HG02981 (cell line): ENCODE measurements at regions not wholly inside any gene's neighbourhood (a gene's known extent, or its start where the extent isn't known, plus 50 kb on each side); places are given as distances from the start of the nearest gene placed in this dataset.

ENCODE experiments used
- ATAC-seq: cut with Tn5 transposase; IDR thresholded peaks from one replicate; pipeline ENCODE4 v1.9.1; 2021; ENCODE audit warnings: mild to moderate bottlenecking, moderate library complexity; ENCODE audit not compliant: unreplicated experiment

DNA sequence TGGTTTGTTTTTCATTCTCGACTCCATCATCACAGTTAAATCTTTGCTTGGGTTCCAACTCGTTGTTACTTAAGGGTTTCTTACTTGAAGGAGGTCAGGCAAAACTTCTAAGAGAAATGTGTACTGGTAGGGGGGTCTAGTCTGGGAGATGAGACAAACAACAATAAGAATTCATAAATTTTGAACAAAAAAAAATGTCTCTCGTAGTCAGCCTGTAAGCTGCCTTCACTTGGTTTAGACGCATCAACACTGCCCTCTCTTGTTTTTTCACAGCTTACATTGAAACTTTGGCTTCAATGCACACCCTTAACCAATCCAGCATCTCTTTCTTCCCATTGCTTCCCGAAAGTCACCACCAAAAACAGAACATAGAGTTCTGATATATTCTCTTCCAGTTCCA lies 576.4 kb upstream of the PIK3C3 start:
- no peak for ATAC-seq

- ATAC-seq = no peak
Observed at GRCh38 chr18:41373612-41374011, 581.4 kb upstream of the PIK3C3 start.

GRCh38 chr18:41372046-41372665 lies 582.9 kb upstream of the PIK3C3 start:
- no peak for ATAC-seq

DNA sequence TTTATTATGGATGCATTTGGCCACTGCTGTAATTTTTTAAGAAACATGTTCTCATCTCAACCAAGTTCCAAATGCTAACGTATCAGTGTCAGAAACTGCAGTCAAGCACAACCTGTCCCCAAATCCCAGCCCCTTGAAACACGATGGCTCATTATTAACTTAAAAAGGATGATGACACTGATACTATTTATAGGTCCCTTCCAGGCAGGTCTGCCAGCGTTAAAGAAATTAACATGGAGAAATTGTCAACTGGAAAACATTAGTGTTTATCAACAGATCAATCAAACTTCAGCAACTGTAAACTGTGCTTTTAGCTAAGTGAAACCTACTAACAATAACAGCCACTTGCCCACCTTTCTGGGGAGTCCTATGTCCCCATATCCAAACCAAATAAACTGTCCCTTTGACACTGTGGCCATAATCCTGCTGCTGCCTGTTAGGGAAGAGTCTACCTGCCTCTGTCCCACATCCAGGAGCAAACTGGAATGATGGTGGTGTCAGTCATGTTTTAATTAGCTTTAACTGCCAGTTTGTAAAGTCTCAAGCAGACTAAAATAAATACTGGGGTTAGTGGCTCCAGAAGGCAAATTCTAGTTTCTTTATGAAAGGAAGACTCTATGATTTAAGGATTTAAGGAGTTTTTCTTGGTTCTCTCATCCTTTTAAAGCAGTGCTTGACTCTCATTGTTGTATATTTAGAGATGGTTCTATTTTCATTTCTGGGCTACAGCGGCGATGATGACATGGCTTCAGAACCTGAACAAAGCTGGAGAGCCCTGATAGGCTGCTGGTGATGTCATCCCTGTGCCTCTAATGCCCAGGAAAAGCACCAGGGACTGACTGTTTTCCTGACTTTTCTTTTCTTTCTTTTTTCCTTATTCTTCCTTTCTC lies 583.6 kb upstream of the PIK3C3 start:
- ATAC-seq = no peak

GRCh38 chr18:41370740-41371139 lies 584.3 kb upstream of the PIK3C3 start:
- ATAC-seq = no peak

DNA sequence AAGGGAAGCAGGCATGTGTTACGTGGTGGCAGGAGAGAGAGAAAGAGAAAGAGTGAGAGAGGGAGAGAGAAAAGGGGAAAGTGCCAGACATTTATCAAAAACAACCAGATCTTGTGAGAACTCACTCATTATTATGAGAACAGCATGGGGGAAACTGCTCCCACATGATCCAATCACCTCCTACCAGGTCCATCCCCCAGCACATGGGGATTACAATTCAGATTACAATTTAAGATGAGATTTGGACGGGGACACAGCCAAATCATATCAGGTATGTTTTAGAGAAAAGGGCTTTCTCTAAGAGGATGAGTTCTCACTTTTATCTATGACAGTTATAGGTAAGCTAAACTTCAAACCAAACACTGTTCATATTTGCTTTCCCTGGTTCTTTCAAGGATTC lies 597.3 kb upstream of the PIK3C3 start:
- no peak for ATAC-seq

GRCh38 chr18:41353777-41354528 lies 601.1 kb upstream of the PIK3C3 start:
- no peak for ATAC-seq

GRCh38 chr18:41351430-41351829 lies 603.6 kb upstream of the PIK3C3 start:
- no peak for ATAC-seq

GRCh38 chr18:41347057-41347456 lies 608.0 kb upstream of the PIK3C3 start:
- no peak for ATAC-seq

DNA sequence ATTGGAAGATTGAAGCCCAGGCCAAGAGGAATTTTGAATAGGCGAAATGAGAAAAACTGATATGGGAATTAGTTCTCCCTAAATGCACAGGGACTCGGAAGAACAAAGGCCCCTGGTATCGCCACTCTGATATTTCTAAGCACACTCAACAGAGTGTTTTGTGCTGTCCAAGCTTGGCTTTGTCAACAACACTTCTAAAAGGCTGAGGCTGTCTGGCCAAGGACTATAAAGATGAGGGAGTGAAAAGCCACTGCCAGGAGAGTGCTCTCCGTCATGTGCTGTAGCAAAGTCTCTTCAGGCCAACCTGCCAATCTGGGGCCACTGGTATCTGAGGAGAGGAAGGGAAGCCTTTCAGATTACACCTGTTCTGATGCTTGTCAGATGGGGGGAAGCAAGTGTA lies 611.2 kb upstream of the PIK3C3 start:
- ATAC-seq = no peak

DNA sequence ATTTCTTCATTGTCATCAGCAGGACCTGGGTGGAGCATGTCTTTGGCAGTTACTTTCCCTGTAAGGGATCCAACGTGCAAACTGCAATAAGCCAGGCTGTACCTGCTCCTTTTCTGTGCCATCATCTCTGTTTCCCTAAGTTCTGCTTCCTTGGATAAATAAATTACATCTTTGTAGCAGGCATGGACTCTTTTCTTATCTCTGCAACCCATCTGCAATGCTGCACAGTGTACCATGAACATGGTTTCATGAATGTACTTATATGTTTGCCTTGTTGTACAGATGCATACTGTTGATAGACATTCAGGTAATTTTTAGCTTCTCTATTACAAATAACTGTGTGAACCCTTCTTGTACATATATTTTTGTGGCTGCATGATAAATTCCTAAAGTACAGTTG lies 616.7 kb upstream of the PIK3C3 start:
- ATAC-seq = no peak

DNA sequence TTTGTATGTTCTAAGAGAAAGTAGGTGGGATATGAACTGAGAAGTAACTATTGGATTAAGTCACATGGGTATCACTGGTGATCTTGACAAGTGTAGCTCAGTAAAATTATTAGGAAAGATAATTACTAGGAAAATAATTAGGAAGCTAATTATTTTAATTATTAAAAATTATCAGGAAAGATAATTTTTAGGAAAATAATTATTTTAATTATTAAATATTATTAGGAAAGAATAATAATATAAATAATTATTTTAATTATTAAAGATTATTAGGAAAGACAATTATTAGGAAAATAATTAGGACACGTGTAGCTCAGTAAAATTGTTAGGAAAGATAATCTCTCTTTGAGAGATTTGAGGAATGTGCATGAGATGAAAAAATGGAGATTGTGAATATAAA lies 623.4 kb upstream of the PIK3C3 start:
- no peak for ATAC-seq

- no peak for ATAC-seq
Observed at GRCh38 chr18:41326311-41326710, 628.7 kb upstream of the PIK3C3 start.

- no peak for ATAC-seq
Observed at GRCh38 chr18:41324934-41325333, 630.1 kb upstream of the PIK3C3 start.

DNA sequence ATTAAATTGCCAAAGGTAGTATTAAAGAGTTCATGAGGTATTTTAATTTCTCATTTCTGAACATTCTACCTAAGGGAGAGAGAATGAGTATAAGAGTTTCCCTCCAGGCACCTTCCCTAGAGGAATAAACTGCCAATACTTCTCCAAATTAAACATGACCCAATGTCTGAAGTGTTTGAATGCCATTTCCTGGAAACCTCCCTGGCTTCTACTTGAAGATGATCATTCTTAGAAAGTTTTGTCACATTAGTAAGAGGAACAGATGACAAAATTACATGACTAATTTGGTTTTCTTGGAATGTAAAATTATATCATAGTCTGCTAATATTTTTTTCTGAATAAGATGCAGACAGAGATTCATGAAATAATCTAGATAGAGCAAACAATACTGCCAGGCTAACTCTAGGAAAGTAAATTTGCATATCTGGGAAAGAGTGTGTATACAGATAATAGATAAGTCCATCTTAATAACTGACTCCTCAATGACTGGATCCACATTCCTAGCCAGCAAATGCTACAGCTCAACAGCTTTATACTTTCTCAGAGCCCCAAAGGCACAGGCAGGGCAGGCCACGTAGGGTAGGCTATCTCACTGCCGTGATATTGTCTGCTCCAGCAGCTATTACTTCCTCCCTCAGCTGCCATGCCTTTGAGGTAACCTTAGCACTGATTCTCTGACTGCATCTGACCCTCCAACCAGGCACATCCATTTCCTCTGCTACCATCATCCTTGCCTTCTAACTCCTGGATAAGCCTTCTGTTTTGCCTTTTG lies 630.8 kb upstream of the PIK3C3 start:
- no peak for ATAC-seq

DNA sequence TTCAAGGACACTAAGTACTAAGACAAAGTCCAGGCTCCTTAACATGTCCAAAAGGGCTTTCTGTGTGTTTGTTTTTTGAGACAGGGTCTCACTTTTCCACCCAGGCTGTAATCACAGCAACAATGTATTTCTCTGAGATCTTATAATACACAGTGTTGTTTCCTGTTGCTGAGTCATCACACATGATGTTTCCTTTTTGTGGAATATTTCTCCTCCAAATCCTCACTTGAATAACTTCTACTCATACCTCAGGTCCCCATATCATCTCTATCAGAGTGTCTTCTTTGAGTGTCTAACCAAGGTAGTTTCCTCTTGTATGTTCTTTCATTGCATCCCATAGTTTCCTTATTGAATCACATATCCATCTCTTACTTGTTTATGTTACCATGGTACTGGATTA lies 632.0 kb upstream of the PIK3C3 start:
- no peak for ATAC-seq

DNA sequence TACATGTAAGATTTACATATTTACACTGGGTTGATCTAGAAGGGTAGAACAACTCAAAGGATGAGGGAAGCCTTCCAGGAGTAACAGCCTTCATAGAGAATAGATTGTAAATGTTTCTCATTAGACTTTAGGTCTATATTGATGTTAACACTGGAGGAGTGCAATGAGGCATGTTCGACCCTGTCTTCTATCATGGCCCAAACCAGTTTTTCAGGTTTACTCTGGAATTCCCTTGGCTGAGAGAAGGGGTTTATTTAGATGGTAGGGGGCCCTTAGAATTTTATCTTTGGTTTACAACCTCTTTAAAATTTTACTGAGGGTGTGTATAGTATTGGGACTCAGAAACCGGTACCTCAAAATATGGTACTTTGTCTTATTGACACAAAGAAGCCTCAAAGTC lies 634.9 kb upstream of the PIK3C3 start:
- no peak for ATAC-seq

GRCh38 chr18:41315134-41315533 lies 639.9 kb upstream of the PIK3C3 start:
- no peak for ATAC-seq

DNA sequence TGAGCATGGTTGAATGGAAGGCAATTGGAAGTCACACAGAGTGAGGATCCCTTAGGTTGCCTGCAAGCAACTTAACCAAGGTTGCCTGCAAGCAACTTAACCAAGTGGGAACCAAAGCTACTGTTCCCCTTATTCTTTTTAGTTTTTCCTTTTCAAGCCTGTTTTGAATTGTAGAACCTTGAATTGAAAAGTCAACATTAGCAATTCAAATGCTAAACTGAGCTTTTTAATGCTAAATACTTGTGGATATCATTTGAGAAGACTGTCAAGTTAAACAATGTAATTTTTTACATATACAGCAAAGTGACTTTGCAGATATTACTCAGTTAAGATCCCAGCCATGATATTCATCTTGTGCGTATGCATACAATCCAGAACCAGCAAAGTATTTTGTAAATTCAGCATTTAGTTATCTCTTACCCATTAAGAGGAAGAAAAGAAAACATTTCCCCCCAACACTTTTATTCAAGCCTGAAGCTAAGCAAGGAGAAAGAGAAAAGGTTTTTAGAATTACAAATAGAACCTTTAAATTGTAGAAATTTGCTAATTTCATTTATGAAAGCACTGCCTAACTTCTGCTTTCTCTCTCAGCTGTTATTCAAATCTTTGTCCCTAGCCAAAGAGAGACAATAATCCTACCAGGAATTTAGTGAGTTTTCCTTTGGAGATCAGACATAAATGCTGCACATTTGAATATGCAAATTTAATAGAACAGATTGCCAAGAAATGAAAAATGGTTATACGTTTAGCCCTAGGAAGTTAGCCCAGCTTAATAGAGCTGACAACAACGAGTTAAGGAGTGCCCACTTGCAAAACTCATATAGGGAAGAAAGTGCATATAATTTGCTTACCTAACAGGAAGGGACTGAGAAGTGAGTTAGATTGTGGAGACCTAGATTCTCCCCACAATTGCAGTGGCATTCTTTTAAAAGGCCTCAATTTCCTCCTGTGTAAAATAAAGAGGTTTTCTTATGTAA lies 643.2 kb upstream of the PIK3C3 start:
- ATAC-seq = no peak

DNA sequence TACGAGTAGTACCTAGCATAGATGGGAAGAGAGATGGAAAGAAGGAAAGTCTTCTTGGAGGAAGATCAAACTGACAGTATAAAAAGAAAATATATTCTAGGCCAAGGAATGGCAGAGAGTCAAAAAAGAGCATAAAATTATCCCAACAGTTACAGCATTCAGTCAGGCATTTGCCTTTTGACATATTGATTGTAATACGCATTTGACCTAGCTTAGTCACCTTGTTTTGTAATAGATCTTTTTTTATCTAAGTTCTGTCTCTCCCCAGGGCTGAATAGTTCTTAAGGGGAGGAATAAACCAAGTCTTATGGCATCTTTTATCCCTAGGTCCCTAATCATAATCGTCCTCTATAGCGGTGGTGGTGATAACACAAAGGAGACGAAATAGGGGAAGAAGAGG lies 657.3 kb upstream of the PIK3C3 start:
- ATAC-seq = no peak
